Nucleus accumbens (tissue), 56 donors: ENCODE measurements at regions not wholly inside any gene's neighbourhood (a gene's known extent, or its start where the extent isn't known, plus 50 kb on each side); places are given as distances from the start of the nearest gene placed in this dataset.

ENCODE experiments used
- DNase-seq, 56 donors: peaks; one replicate each; lab custom pipeline; 2025; lab: John Stamatoyannopoulos, UW

DNA sequence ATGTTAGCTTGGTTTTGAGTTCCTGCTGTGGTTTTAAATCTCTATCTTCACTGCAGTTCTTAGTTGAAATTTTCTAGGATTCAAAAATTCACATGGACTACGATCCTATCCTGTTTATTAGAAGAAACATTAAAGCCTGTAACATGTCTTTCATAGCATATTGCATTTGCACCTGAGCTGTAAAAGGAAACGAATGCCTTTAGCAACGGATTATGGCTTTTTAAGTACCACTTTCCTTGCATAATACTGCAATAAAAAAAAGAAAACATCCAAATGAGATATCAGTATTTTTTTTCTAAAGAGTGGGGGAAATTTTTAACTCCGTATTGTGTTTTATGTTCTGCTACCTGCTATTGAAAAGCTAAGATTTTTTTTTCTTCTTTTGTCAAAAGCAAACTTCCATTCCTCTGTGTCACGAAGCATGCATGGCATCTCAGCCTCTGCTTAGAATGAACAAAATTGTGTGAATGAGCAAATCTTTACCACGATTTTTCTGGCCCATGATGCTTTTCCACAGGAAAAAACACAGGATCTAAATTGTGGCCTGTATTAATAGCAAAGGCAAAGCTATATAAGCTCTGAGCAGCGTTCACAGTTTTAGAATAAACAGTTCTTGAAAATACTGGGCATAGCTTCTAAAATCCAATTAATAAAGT is 110.0 kb upstream of the CDIN1 start:
- no peak for DNase-seq

- no peak for DNase-seq
Measured at GRCh38 chr15:36472672-36473071, 106.8 kb upstream of the CDIN1 start.

DNA sequence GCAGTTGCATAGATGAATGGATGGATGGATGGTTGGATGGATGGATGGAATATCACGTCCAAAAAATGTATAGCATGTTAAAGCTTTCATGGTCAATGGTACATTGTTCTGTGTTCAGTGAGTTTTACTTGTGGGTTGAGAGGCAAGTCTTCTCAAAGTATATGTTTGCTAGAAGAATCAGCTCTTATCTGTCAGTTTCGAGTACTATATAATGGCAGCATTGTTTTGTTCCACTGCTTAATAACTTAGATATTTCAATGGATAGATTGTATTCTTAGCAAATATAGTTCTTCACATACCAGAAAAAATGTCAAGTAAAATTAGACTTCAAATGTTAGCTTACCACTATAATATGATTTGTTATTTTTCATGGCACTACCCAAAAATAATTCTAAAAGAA is 100.9 kb upstream of the CDIN1 start:
- DNase-seq, result no peak

GRCh38 chr15:36479200-36479896 is 100.1 kb upstream of the CDIN1 start:
- DNase-seq, result no peak

GRCh38 chr15:36481156-36481555 is 98.3 kb upstream of the CDIN1 start:
- no peak for DNase-seq

- DNase-seq, result no peak
Measured at GRCh38 chr15:36483409-36483808, 96.0 kb upstream of the CDIN1 start.

GRCh38 chr15:36484038-36484778 is 95.2 kb upstream of the CDIN1 start:
- no peak for DNase-seq

DNA sequence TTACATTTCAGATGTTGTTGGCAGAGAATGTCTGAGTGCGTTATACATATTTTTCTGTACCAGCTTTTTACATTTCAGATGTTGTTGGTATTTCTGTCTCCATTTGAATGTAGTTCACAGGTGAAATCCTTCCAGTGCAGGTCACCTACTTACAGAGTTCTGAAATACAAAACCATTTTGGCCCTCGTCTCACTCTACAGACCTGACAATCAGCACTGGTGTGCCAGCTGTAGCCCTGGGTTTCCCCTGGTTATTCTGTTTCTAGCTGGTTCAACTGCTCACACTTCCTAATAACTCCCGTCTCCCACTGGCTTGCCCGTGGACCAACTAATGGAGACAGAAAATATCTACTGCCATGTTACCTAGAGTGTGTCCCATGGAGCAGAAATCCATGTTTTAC is 87.5 kb upstream of the CDIN1 start:
- DNase-seq, result no peak

DNA sequence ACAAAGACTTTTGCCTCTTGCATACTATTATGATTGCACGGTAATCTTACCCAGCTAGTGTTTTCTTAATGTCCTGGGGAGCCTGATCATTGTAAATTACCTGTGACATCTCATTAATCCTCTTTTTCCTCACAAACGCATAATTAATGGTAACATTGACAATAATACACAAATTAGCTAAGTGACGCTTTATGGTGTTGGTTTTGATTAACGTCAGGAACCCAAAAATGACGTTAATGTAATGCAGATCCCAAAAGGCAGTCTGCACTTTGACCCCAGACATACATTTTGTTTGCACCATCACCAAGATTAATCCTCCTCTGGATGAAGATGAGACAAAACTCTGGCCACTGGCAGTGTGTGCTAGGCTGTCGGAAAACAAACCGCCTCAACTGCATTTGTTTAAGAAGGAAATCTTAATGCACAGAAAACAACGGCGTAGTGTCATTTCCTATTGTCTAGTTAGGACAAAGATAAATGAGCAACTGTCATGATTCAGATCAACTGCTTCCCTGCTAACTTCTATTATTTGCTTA is 83.9 kb upstream of the CDIN1 start:
- no peak for DNase-seq

DNA sequence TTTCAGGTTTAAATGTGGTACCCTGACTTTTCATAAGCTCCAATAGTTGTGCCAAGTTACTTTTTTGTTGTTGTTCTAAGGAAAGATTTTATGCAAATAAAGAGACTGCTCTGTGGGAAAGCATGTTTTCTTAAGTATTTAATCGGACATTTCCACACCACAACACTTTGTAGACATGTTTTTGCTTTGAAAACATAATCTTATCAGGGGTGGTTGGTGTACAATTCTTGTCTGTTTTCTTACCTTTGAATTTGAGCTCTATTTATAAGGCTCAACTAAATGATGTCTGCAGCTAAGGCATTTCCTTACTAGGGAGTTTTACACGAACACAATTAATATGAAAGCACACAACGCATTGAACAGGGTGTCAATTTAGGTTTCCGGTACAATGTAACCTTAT is 81.5 kb upstream of the CDIN1 start:
- no peak for DNase-seq

DNA sequence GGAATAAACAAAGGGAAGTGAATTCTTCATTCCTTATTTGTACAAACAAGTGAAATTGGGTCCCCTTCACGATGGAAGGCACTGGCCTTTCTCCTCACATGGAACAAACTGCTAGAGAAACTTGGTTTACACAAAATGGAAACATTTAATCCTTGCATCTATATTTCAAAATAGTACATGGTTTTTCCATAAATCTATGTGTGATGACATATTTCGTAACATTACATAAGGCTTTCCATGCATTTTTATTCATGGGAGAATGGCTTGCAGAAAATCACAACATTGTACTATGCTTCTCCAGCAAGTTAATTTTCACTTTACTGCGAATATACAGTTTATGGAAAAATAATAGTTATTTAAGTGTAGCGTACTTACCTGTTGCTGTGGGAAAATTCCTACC is 81.0 kb upstream of the CDIN1 start:
- no peak for DNase-seq

- DNase-seq, result no peak
Measured at GRCh38 chr15:36498916-36499315, 80.5 kb upstream of the CDIN1 start.

GRCh38 chr15:36499412-36500389 is 79.7 kb upstream of the CDIN1 start:
- no peak for DNase-seq

GRCh38 chr15:36501063-36501678 is 78.3 kb upstream of the CDIN1 start:
- DNase-seq, result peak in 35 of 56 donors; percentile 1 to 77 (median 22)

DNA sequence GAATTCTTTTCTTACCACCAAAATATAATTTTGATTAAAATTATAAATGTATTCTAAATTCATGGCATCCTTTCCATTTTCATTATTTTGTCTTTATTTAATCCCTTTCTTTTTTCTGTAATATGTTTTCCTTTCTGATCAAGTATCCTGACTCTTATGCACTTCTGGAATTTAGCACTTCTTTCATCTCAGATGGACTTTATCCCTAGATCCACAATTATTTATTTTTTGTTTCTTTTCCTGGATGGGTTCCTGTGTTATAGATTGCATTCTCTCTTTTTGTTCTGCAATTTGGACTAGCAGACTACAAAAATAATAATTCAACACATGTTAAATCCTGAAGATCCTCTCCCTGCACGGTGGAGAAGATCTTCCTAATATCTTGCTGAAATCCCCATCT is 76.9 kb upstream of the CDIN1 start:
- no peak for DNase-seq

DNA sequence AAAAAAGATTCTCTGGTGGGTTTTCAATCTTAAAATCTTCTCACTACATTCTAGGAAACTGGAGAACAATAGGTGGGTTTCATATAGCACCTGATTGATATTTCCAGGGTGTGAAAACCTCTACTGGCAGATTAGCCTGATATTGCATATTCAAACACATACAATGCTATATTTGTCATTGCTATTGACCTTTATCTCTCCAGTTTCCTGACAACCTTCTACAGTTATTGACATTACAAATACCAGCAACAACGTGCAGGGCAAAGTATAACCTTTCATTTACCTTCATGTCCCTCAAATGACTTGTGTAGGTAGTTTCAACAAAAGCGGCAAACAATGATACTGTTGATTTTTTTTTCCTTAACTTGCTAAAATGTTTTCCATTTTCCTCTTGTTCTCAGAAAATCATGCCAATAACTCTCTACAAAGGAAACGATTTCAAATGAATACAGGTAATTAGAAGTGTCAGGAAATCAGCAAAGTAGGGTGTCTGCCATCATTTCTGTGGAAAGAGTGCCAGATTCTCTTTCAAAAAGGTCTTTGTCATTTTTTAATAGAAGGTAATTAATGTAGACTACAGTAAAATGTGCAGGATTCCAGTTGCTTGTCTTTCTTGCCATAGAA is 72.6 kb upstream of the CDIN1 start:
- no peak for DNase-seq

DNA sequence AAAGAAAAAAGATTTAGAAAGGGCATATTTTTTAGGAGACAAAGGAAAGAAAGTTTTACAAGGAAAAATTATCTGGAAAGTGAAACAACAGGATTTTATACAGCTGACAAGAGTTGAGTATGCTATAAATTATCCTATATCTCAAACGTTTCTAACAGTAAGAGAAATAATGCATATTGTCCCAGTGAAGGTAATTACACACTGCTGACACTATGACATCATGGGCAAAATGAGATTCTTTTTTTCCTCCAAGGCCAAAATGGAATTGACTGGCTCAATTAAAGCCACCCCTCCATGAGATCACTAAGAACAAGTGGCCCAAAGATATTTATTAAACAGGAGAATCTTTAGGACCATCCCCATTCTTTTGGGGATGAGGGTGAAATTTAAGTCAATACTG is 72.0 kb upstream of the CDIN1 start:
- no peak for DNase-seq

- DNase-seq, result no peak
Measured at GRCh38 chr15:36511594-36511993, 67.8 kb upstream of the CDIN1 start.

DNA sequence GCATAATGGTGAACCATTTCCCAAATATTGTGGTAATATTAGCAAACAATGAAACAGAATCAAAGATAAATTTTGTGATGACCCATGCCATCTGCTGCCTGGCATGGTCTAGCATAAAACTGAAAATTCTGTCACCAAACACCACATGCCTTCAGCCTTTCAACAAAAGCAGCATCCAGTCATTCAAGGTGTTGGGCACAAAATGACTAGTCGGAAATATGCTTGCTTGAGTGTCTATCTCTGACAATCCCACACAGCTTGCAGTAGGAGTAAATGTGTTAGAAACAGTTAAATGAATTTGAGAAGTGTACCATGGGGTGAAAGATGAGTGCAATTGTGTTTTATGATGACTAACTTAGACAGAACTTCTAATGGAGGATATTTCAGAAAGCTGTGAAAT is 61.7 kb upstream of the CDIN1 start:
- no peak for DNase-seq
